ENCODE measurements at regions not wholly inside any gene's neighbourhood (a gene's known extent, or its start where the extent isn't known, plus 50 kb on each side); places are given as distances from the start of the nearest gene placed in this dataset.

DNA sequence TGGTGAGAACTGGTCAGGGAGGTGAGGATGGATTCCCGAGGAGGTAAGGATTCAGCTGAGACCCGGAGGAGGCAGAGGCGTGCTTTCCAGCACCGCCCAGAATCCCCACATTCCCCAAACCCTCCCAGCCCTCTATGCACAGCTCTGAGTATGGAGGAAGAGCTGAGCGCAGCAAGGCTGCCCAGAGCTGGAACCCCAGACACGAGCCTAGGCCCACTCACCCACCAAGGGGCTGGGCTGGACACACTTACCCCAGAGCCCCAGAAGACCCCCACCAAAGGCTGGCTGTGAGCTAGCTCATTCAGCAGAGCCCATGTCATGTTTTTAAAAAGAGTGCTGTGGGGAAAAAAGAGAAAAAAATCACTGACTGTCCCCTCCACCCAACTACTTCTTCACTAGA lies 271.5 kb downstream of the XXYLT1 start:
- TF ChIP-seq, protein P1, sequence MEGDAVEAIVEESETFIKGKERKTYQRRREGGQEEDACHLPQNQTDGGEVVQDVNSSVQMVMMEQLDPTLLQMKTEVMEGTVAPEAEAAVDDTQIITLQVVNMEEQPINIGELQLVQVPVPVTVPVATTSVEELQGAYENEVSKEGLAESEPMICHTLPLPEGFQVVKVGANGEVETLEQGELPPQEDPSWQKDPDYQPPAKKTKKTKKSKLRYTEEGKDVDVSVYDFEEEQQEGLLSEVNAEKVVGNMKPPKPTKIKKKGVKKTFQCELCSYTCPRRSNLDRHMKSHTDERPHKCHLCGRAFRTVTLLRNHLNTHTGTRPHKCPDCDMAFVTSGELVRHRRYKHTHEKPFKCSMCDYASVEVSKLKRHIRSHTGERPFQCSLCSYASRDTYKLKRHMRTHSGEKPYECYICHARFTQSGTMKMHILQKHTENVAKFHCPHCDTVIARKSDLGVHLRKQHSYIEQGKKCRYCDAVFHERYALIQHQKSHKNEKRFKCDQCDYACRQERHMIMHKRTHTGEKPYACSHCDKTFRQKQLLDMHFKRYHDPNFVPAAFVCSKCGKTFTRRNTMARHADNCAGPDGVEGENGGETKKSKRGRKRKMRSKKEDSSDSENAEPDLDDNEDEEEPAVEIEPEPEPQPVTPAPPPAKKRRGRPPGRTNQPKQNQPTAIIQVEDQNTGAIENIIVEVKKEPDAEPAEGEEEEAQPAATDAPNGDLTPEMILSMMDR (IDR thresholded peaks at IDR 0.05; ENCODE audit: low read depth, low read length) = no peak
- H3K36me3 ChIP-seq = no peaks in the 10 kb centered on the region
- H3K27ac ChIP-seq = no peak overlapping the region
- no peaks in the 10 kb centered on the region for H3K9me3 ChIP-seq (ENCODE audit: severe bottlenecking)
- H3K27me3 ChIP-seq (ENCODE audit: insufficient read depth, low read depth, severe bottlenecking) = no peaks in the 10 kb centered on the region
- H3K4me3 ChIP-seq (ENCODE audit: low read depth, low read length) = no peak overlapping the region
- DNase-seq = no peak

DNA sequence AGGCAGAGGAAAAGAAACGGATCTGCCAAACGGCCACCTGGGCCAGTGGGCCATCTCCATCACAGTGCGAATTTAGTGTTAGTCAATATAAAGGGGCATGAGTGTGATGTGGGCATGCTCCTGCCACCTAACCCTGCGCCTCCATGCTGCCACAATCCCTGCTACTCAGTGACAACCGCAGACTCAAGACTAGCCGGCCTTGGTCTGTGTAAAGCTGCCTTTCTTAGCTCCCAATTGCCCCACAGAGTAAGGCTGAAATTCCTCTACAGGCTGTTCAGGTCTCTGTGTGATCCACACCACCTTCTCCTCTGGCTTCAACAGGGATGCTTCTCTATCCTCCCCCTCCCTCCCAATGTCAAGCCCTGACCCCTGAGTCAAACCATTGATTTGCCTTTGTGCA lies 269.7 kb downstream of the XXYLT1 start:
- DNase-seq = no peak
- Histone ChIP-seq H3K36me3 (no peaks in the 10 kb centered on the region), H3K9me3 (ENCODE audit: severe bottlenecking) (no peaks in the 10 kb centered on the region), H3K27me3 (ENCODE audit: insufficient read depth, low read depth, severe bottlenecking) (no peaks in the 10 kb centered on the region), H3K27ac (peak overlapping the region; percentile 83; the same call in 1 of the 2 replicates), H3K4me3 (ENCODE audit: low read depth, low read length) (no peak overlapping the region)
- TF ChIP-seq, protein P1 (IDR thresholded peaks at IDR 0.05; ENCODE audit: low read depth, low read length) = no peak

DNA sequence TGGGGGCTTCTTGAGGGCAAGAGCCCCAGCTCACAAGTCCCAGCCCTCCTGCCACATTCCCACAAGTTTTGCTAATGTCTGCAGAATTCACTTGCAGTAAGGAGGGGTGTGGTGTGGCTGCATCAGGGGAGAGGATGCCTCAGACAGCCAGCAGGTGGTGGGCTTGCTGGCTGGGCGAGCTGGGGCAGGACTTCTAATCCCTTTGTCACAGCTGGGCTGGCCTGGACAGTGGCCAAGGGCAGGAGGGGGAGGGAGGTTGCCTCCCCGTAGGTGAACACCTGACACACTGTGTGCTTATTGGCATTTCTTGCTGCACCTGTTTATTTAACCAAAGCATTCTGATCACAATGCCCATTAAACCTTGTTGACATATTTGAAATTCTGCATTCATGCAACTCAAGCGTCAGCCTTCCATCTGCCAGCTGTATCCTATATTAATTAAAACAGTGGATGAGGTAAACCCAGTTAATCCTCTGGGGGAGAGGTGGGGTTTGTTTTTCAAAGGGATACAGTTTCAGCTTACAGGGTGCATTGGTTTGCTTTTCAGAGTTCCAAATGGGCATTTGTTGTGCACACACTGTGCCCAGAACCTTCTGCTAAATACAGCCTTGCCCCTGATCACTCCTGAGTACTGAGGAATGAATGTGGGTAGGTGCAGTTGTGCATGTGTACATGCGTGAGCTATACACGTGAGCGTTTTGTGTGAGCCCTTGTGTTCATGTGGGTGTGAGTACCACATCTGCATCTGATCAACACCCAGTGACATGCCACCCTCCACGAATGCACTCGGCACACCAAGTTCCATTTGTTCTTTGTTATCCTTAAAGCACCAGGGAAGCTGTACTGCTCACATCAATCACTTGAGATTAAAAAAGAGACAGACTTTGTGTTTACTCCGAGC lies 268.7 kb downstream of the XXYLT1 start:
- peak; percentile 83 for DNase-seq
- no peaks in the 10 kb centered on the region for H3K9me3 ChIP-seq (ENCODE audit: severe bottlenecking)

DNA sequence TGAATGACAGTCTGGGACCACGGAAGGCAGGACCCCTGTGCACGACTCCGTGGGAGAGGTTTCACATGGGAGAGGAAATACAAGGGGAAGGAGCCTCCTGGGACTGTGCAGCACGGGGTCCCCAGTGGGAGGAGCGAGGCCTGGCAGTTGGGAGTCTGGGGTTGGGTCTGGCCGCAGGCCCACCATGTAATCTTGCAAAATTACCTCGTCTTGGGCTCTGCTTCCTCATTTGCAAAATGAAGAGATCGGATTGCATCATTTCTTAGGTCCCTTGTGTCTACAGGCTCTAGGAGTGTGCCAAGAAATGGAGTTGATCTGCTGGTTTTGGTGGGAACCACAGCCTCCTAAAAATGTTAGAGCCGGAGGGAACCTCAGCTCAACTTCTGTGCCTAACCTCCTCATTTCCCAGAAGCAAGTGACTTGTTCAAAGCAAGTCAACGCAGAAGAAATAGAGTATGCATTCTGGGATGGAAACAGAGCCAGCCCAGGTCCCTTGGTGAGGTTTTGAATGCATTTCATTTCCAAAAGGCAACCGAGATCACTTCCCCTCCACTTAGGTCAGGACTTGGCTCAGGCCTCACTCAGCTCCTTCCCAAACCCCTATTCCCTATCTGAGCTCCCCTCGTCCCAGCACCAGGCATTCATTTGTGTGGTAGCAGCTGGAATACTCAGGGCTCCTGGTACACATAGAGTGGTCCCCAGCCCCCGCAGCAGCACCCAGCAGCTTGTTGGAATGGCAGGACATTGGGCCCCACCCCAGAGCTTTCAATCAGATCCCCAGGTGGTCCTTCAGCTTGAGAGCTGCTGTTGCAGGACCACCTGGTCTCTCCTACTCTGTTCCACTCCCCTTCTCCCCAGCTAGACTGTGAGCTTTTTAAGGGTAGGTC lies 267.7 kb downstream of the XXYLT1 start:
- H3K27ac ChIP-seq = peak overlapping the region; percentile 83
- no peaks in the 10 kb centered on the region for H3K27me3 ChIP-seq (ENCODE audit: insufficient read depth, low read depth, severe bottlenecking)
- DNase-seq = no peak
- no peaks in the 10 kb centered on the region for H3K9me3 ChIP-seq (ENCODE audit: severe bottlenecking)
- H3K36me3 ChIP-seq = no peaks in the 10 kb centered on the region
- TF ChIP-seq, protein P1 (IDR thresholded peaks at IDR 0.05; ENCODE audit: low read depth, low read length) = no peak
- H3K4me3 ChIP-seq (ENCODE audit: low read depth, low read length) = no peak overlapping the region

More for the DNA sequence above, 268.7 kb downstream of the XXYLT1 start:
- H3K27ac ChIP-seq = peak overlapping the region; percentile 83
- no peaks in the 10 kb centered on the region for H3K36me3 ChIP-seq
- TF ChIP-seq, protein P1 (IDR thresholded peaks at IDR 0.05; ENCODE audit: low read depth, low read length) = peak; percentile 72
- H3K27me3 ChIP-seq (ENCODE audit: insufficient read depth, low read depth, severe bottlenecking) = no peaks in the 10 kb centered on the region
- H3K4me3 ChIP-seq (ENCODE audit: low read depth, low read length) = no peak overlapping the region

DNA sequence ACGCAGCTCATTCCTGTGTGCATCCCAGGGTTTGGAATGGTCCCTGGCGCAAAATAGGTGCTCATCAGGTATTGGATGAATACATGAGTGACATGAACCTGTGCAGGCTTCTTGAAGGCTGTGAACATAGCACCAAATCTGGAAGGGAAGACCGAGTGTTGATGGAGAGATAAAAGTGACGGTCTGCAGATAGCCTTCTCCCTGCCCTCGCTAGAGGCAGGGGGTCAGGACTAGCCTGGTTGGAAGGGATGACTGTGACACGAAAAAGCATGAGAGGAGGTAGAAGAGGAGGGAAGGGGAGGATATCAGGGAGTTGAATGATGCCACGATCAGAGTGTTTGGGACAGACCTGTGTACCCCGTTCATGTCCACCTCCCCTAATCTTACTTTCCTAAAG lies 267.1 kb downstream of the XXYLT1 start:
- Histone ChIP-seq H3K9me3 (ENCODE audit: severe bottlenecking) (no peaks in the 10 kb centered on the region), H3K27me3 (ENCODE audit: insufficient read depth, low read depth, severe bottlenecking) (no peaks in the 10 kb centered on the region), H3K36me3 (no peaks in the 10 kb centered on the region), H3K4me3 (ENCODE audit: low read depth, low read length) (no peak overlapping the region), H3K27ac (no peak overlapping the region)
- TF ChIP-seq, protein P1 (IDR thresholded peaks at IDR 0.05; ENCODE audit: low read depth, low read length) = no peak
- DNase-seq = no peak

Data from WERI-Rb-1 (cell line).